MM.1S (cell line): ENCODE measurements at regions not wholly inside any gene's neighbourhood (a gene's known extent, or its start where the extent isn't known, plus 50 kb on each side); places are given as distances from the start of the nearest gene placed in this dataset.

ENCODE experiments used
- DNase-seq: peaks from one replicate; pipeline ENCODE4 v3.0.0-alpha.2; 2015
- H2AFZ ChIP-seq: fragments of 300-600 bp; sonication (generic); 2 replicates; pipeline ENCODE4 v1.6.0; 2016; ENCODE audit warnings: antibody characterized with exemption, low read length
- H3F3A ChIP-seq: fragments of 300-600 bp; sonication (generic); 2 replicates; pipeline ENCODE4 v1.6.1; 2016; ENCODE audit warnings: mild to moderate bottlenecking, antibody characterized with exemption, low read length, moderate library complexity, mixed read lengths; ENCODE audit not compliant: insufficient read depth
- H3K27ac ChIP-seq: fragments of 300-600 bp; sonication (generic); 2 replicates; pipeline ENCODE4 v1.5.1; 2016; ENCODE audit warnings: mild to moderate bottlenecking, low read length
- H3K27me3 ChIP-seq: fragments of 300-600 bp; sonication (generic); replicated peaks from 2 replicates; pipeline ENCODE4 v1.6.0; 2016; ENCODE audit warnings: low read length; ENCODE audit not compliant: insufficient read depth
- H3K36me3 ChIP-seq: fragments of 300-600 bp; sonication (generic); replicated peaks from 2 replicates; pipeline ENCODE4 v1.6.1; 2016; ENCODE audit warnings: mild to moderate bottlenecking, low read length, mixed read lengths; ENCODE audit not compliant: insufficient read depth
- H3K4me1 ChIP-seq: fragments of 300-600 bp; sonication (generic); 2 replicates; pipeline ENCODE4 v1.6.1; 2016; ENCODE audit warnings: low read length, mixed read lengths
- H3K4me2 ChIP-seq: fragments of 300-600 bp; sonication (generic); 2 replicates; pipeline ENCODE4 v1.6.0; 2016; ENCODE audit warnings: low read depth, low read length
- H3K4me3 ChIP-seq: fragments of 300-600 bp; sonication (generic); 2 replicates; pipeline ENCODE4 v1.5.1; 2016; ENCODE audit warnings: low read length, mixed read lengths
- H3K79me2 ChIP-seq: fragments of 300-600 bp; sonication (generic); 2 replicates; pipeline ENCODE4 v1.6.1; 2016; ENCODE audit warnings: mixed run types, low read length, mixed read lengths
- H3K9ac ChIP-seq: fragments of 300-600 bp; sonication (generic); 2 replicates; pipeline ENCODE4 v1.6.1; 2016; ENCODE audit warnings: low read length, mixed read lengths
- H3K9me2 ChIP-seq: fragments of 300-600 bp; sonication (generic); replicated peaks from 2 replicates; pipeline ENCODE4 v1.6.1; 2016; ENCODE audit warnings: mild to moderate bottlenecking, low read length, mixed read lengths; ENCODE audit not compliant: insufficient read depth
- H3K9me3 ChIP-seq: fragments of 300-600 bp; sonication (generic); replicated peaks from 2 replicates; pipeline ENCODE4 v1.6.1; 2016; ENCODE audit warnings: mild to moderate bottlenecking, low read length, mixed read lengths; ENCODE audit not compliant: insufficient read depth
- H4K20me1 ChIP-seq: fragments of 300-600 bp; sonication (generic); 2 replicates; pipeline ENCODE4 v1.6.1; 2016; ENCODE audit warnings: mild to moderate bottlenecking, low read length, moderate library complexity, mixed read lengths; ENCODE audit not compliant: insufficient read depth
- CTCF ChIP-seq: fragments of 300-600 bp; sonication (generic); IDR thresholded peaks from 2 replicates; pipeline ENCODE4 v1.5.1; 2016; ENCODE audit warnings: antibody characterized with exemption, low read length, mixed read lengths
- EZH2 ChIP-seq: fragments of 300-600 bp; sonication (generic); optimal IDR thresholded peaks from 2 replicates; pipeline ENCODE3; 2017; ENCODE audit warnings: low read depth, mild to moderate bottlenecking, antibody characterized with exemption, low read length, mixed read lengths
- EZH2phosphoT487 ChIP-seq: fragments of 300-600 bp; sonication (generic); IDR thresholded peaks from 2 replicates; pipeline ENCODE4 v1.6.1; 2018; ENCODE audit warnings: antibody characterized with exemption, low read length

- H4K20me1 ChIP-seq, result no peaks in the 10 kb centered on the region
- no peaks in the 10 kb centered on the region for H3K4me1 ChIP-seq
- TF ChIP-seq EZH2 (no peak), EZH2phosphoT487 (no peak), CTCF (peak; percentile 48)
- no peaks in the 10 kb centered on the region for H3K9me2 ChIP-seq
- H3K36me3 ChIP-seq, result no peaks in the 10 kb centered on the region
- H3K4me2 ChIP-seq, result no peak overlapping the region
- H3F3A ChIP-seq, result no peaks in the 10 kb centered on the region
- DNase-seq, result peak; percentile 50
- H3K4me3 ChIP-seq, result no peak overlapping the region
- no peak overlapping the region for H3K27ac ChIP-seq
- no peak overlapping the region for H3K9ac ChIP-seq
- no peak overlapping the region for H2AFZ ChIP-seq
- no peaks in the 10 kb centered on the region for H3K27me3 ChIP-seq
- no peaks in the 10 kb centered on the region for H3K9me3 ChIP-seq
- no peaks in the 10 kb centered on the region for H3K79me2 ChIP-seq
These were observed 362.0 kb upstream of the CDH10 start for GRCh38 chr5:25006734-25007133.

DNA sequence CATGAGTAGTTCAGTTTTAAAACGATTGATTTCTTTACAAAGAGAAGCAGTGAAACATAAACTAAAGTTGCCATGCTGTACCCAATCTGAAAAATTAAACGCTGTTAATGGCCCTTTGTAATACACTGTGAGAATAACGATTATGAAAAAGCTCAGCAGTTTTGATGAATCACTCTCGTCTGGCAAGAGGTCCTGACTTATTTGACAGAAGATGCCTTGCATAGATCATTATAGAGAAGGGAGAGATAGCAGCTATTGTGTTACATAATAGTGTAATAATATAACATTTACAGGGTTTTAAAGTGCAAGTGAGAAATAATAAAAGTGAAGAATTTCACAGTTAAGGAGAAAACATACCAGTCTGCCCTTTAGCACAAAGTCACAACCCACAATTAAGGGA lies 361.5 kb upstream of the CDH10 start:
- no peak overlapping the region for H3K27ac ChIP-seq
- no peak for DNase-seq
- no peak overlapping the region for H2AFZ ChIP-seq
- H3K27me3 ChIP-seq, result no peaks in the 10 kb centered on the region
- no peak overlapping the region for H3K9ac ChIP-seq
- H3K9me3 ChIP-seq, result no peaks in the 10 kb centered on the region
- no peaks in the 10 kb centered on the region for H3K79me2 ChIP-seq
- H3K4me3 ChIP-seq, result no peak overlapping the region
- no peaks in the 10 kb centered on the region for H3F3A ChIP-seq
- H3K36me3 ChIP-seq, result no peaks in the 10 kb centered on the region
- TF ChIP-seq EZH2 (no peak), CTCF (no peak), EZH2phosphoT487 (no peak)
- no peak overlapping the region for H3K4me2 ChIP-seq
- no peaks in the 10 kb centered on the region for H4K20me1 ChIP-seq
- no peaks in the 10 kb centered on the region for H3K9me2 ChIP-seq
- H3K4me1 ChIP-seq, result no peaks in the 10 kb centered on the region

- Histone ChIP-seq H3K4me2 (no peak overlapping the region), H3K36me3 (no peaks in the 10 kb centered on the region), H2AFZ (no peak overlapping the region), H3K9me3 (no peaks in the 10 kb centered on the region), H3K9ac (no peak overlapping the region), H3K79me2 (no peaks in the 10 kb centered on the region), H3K4me1 (no peaks in the 10 kb centered on the region), H4K20me1 (no peaks in the 10 kb centered on the region), H3K27ac (no peak overlapping the region), H3F3A (no peaks in the 10 kb centered on the region), H3K27me3 (no peaks in the 10 kb centered on the region), H3K4me3 (no peak overlapping the region), H3K9me2 (no peaks in the 10 kb centered on the region)
- TF ChIP-seq EZH2 (no peak), CTCF (no peak), EZH2phosphoT487 (no peak)
- DNase-seq, result no peak
These were observed 360.7 kb upstream of the CDH10 start for GRCh38 chr5:25005431-25005830.

GRCh38 chr5:25002371-25002770 lies 357.6 kb upstream of the CDH10 start:
- TF ChIP-seq EZH2phosphoT487, result no peak
- TF ChIP-seq EZH2, result no peak
- no peak for TF ChIP-seq CTCF
- Histone ChIP-seq H3K27ac (no peak overlapping the region), H3F3A (no peaks in the 10 kb centered on the region), H3K9ac (no peak overlapping the region), H3K79me2 (no peaks in the 10 kb centered on the region), H3K4me3 (no peak overlapping the region), H2AFZ (no peak overlapping the region), H3K9me2 (no peaks in the 10 kb centered on the region), H3K27me3 (no peaks in the 10 kb centered on the region), H3K4me1 (no peaks in the 10 kb centered on the region), H3K36me3 (no peaks in the 10 kb centered on the region), H3K9me3 (no peaks in the 10 kb centered on the region), H3K4me2 (no peak overlapping the region), H4K20me1 (no peaks in the 10 kb centered on the region)
- no peak for DNase-seq
